ENCODE measurements at regions not wholly inside any gene's neighbourhood (a gene's known extent, or its start where the extent isn't known, plus 50 kb on each side); places are given as distances from the start of the nearest gene placed in this dataset.

- ATAC-seq (no peak), DNase-seq (ENCODE audit: low spot score) (peak; percentile 8)
- Histone ChIP-seq H3F3A (replicated peaks; ENCODE audit: low read depth) (no peaks in the 10 kb centered on the region), H3K4me3 (no peak overlapping the region), H3K27ac (ENCODE audit: low read depth) (no peak overlapping the region), H3K36me3 (ENCODE audit: insufficient read depth) (no peaks in the 10 kb centered on the region), H3K9me2 (ENCODE audit: insufficient read depth) (peaks cover 5% of the 10 kb centered on the region), H3K4me1 (ENCODE audit: insufficient read depth) (peaks cover 16% of the 10 kb centered on the region), H2AFZ (peak overlapping the region; percentile 12; the same call in 1 of the 2 replicates), H3K79me2 (replicated peaks; ENCODE audit: insufficient read depth) (no peaks in the 10 kb centered on the region), H3K27me3 (ENCODE audit: insufficient read depth) (no peaks in the 10 kb centered on the region), H4K20me1 (replicated peaks; ENCODE audit: insufficient read depth) (no peaks in the 10 kb centered on the region), H3K4me2 (peak overlapping the region; percentile 23; the same call in 1 of the 2 replicates)
- no peak for TF ChIP-seq ZNF331 (CRISPR knock-in tag; IDR thresholded peaks at IDR 0.05; ENCODE audit: low read depth)
- TF ChIP-seq ETS1 (IDR thresholded peaks at IDR 0.05) = no peak
- no peak for TF ChIP-seq JUNB (IDR thresholded peaks at IDR 0.05; ENCODE audit: unreplicated experiment)
- TF ChIP-seq ZNF462 (CRISPR knock-in tag; IDR thresholded peaks at IDR 0.05) = no peak
- TF ChIP-seq STAT1 (IDR thresholded peaks at IDR 0.05; ENCODE audit: unreplicated experiment) = no peak
- TF ChIP-seq EZH2phosphoT487 (IDR thresholded peaks at IDR 0.05; ENCODE audit: unreplicated experiment) = no peak
- no peak for TF ChIP-seq ZNF114 (CRISPR knock-in tag; IDR thresholded peaks at IDR 0.05)
- TF ChIP-seq, protein P1, sequence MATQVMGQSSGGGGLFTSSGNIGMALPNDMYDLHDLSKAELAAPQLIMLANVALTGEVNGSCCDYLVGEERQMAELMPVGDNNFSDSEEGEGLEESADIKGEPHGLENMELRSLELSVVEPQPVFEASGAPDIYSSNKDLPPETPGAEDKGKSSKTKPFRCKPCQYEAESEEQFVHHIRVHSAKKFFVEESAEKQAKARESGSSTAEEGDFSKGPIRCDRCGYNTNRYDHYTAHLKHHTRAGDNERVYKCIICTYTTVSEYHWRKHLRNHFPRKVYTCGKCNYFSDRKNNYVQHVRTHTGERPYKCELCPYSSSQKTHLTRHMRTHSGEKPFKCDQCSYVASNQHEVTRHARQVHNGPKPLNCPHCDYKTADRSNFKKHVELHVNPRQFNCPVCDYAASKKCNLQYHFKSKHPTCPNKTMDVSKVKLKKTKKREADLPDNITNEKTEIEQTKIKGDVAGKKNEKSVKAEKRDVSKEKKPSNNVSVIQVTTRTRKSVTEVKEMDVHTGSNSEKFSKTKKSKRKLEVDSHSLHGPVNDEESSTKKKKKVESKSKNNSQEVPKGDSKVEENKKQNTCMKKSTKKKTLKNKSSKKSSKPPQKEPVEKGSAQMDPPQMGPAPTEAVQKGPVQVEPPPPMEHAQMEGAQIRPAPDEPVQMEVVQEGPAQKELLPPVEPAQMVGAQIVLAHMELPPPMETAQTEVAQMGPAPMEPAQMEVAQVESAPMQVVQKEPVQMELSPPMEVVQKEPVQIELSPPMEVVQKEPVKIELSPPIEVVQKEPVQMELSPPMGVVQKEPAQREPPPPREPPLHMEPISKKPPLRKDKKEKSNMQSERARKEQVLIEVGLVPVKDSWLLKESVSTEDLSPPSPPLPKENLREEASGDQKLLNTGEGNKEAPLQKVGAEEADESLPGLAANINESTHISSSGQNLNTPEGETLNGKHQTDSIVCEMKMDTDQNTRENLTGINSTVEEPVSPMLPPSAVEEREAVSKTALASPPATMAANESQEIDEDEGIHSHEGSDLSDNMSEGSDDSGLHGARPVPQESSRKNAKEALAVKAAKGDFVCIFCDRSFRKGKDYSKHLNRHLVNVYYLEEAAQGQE (IDR thresholded peaks at IDR 0.05; ENCODE audit: unreplicated experiment) = no peak
- no peak for TF ChIP-seq CREB1 (CRISPR knock-in tag; IDR thresholded peaks at IDR 0.05; ENCODE audit: low read depth)
- TF ChIP-seq, protein P2, sequence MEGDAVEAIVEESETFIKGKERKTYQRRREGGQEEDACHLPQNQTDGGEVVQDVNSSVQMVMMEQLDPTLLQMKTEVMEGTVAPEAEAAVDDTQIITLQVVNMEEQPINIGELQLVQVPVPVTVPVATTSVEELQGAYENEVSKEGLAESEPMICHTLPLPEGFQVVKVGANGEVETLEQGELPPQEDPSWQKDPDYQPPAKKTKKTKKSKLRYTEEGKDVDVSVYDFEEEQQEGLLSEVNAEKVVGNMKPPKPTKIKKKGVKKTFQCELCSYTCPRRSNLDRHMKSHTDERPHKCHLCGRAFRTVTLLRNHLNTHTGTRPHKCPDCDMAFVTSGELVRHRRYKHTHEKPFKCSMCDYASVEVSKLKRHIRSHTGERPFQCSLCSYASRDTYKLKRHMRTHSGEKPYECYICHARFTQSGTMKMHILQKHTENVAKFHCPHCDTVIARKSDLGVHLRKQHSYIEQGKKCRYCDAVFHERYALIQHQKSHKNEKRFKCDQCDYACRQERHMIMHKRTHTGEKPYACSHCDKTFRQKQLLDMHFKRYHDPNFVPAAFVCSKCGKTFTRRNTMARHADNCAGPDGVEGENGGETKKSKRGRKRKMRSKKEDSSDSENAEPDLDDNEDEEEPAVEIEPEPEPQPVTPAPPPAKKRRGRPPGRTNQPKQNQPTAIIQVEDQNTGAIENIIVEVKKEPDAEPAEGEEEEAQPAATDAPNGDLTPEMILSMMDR (conservative IDR thresholded peaks at IDR 0.05; ENCODE audit: low read depth in 2 of 2) = no peak
- TF ChIP-seq POLR2AphosphoS5 (IDR thresholded peaks at IDR 0.05; ENCODE audit: low read depth) = no peak
- TF ChIP-seq EZH2 (IDR thresholded peaks at IDR 0.05; ENCODE audit: low read depth, unreplicated experiment) = no peak
- no peak for TF ChIP-seq NANOG (IDR thresholded peaks at IDR 0.05; ENCODE audit: borderline replicate concordance)
- H3K27ac Mint-ChIP-seq = peak overlapping the region; percentile 62; the same call in 1 of the 2 replicates
- no peak overlapping the region for H3K4me3 Mint-ChIP-seq
- peaks cover 4% of the 10 kb centered on the region for H3K27me3 Mint-ChIP-seq (ENCODE audit: insufficient read depth, low read depth, poor library complexity)
- no peaks in the 10 kb centered on the region for H3K36me3 Mint-ChIP-seq (ENCODE audit: low read depth)
- H3K9me3 Mint-ChIP-seq = no peaks in the 10 kb centered on the region
- H3K4me1 Mint-ChIP-seq = peaks cover 32% of the 10 kb centered on the region
These were observed 55.5 kb upstream of the PARP11 start for GRCh38 chr12:3928538-3929184.

Measured in GM23338 (cell line).